PC-9 (cell line): ENCODE measurements at regions not wholly inside any gene's neighbourhood (a gene's known extent, or its start where the extent isn't known, plus 50 kb on each side); places are given as distances from the start of the nearest gene placed in this dataset.

Experiments
- BruUV-seq: library from RNA; stranded (reverse); fragments of 400-500 nt; replicated peaks from 2 replicates; lab custom pipeline; 2021; lab: Mats Ljungman, UMichigan
- CTCF ChIA-PET: fragments of 300-600 bp; sonication (Branson Sonifier 250); formaldehyde crosslinking; loops from one replicate; lab custom pipeline; 2022; ENCODE audit warnings: antibody characterized with exemption; lab: Charles Lee
- POLR2A ChIA-PET: fragments of 300-600 bp; sonication (Branson Sonifier 250); formaldehyde crosslinking; loops from one replicate; lab custom pipeline; 2022; ENCODE audit warnings: antibody characterized with exemption; ENCODE audit not compliant: unreplicated experiment; lab: Charles Lee
- DNase-seq, 2 experiments: peaks; one replicate each; pipeline versions ENCODE4 v3.0.0 to v3.0.0-alpha.2; 2015 to 2022; ENCODE audit warnings: mixed read lengths in 1 of 2
- H2AFZ ChIP-seq: fragments of 200-600 bp; sonication (generic); 2 replicates; pipeline ENCODE4 v1.8.1; 2017; ENCODE audit warnings: antibody characterized with exemption
- H3F3A ChIP-seq: fragments of 200-600 bp; sonication (generic); 2 replicates; pipeline ENCODE4 v1.8.1; 2017; ENCODE audit warnings: antibody characterized with exemption, mild to moderate bottlenecking, low read depth; ENCODE audit not compliant: insufficient read depth
- H3K27ac ChIP-seq: fragments of 200-600 bp; sonication (generic); 2 replicates; pipeline ENCODE4 v1.6.1; 2016; ENCODE audit warnings: mixed run types
- H3K27me3 ChIP-seq: fragments of 200-600 bp; sonication (generic); 2 replicates; pipeline ENCODE4 v1.6.1; 2016; ENCODE audit warnings: low read depth, mixed run types; ENCODE audit not compliant: insufficient read depth
- H3K36me3 ChIP-seq: fragments of 200-600 bp; sonication (generic); 2 replicates; pipeline ENCODE4 v1.6.1; 2016; ENCODE audit warnings: low read depth, mixed run types
- H3K4me1 ChIP-seq: fragments of 200-600 bp; sonication (generic); replicated peaks from 2 replicates; pipeline ENCODE4 v1.6.1; 2016; ENCODE audit warnings: mixed run types; ENCODE audit not compliant: insufficient read depth
- H3K4me2 ChIP-seq: fragments of 200-600 bp; sonication (generic); 2 replicates; pipeline ENCODE4 v1.6.1; 2017; ENCODE audit warnings: mixed run types
- H3K4me3 ChIP-seq: fragments of 200-600 bp; sonication (generic); 2 replicates; pipeline ENCODE4 v1.6.1; 2016; ENCODE audit warnings: mixed run types
- H3K79me2 ChIP-seq: fragments of 200-600 bp; sonication (generic); 2 replicates; pipeline ENCODE4 v1.6.1; 2017; ENCODE audit warnings: low read depth, mixed run types
- H3K9me2 ChIP-seq: fragments of 200-600 bp; sonication (generic); 2 replicates; pipeline ENCODE4 v1.8.1; 2017; ENCODE audit warnings: mild to moderate bottlenecking; ENCODE audit not compliant: insufficient read depth
- H3K9me3 ChIP-seq: fragments of 200-600 bp; sonication (generic); 2 replicates; pipeline ENCODE4 v1.8.1; 2016; ENCODE audit warnings: low read depth; ENCODE audit not compliant: insufficient read depth
- H4K20me1 ChIP-seq: fragments of 200-600 bp; sonication (generic); 2 replicates; pipeline ENCODE4 v1.8.1; 2017; ENCODE audit not compliant: insufficient read depth
- EZH2 ChIP-seq: fragments of 200-600 bp; sonication (generic); IDR thresholded peaks from 2 replicates; pipeline ENCODE4 v1.8.0; 2017; ENCODE audit warnings: antibody characterized with exemption, low read depth
- intact Hi-C: fragments of 100-400 bp; cut with micrococcal nuclease; formaldehyde crosslinking; loops from one replicate; pipeline ENCODE4 v1.10.0; 2022; ENCODE audit not compliant: unreplicated experiment
- TF ChIP-seq, protein P1 (sequence below): fragments of 200-600 bp; sonication (generic); conservative IDR thresholded peaks from 2 replicates; pipeline ENCODE4 v1.6.1; 2017; ENCODE audit warnings: mixed run types, antibody characterized with exemption, mild to moderate bottlenecking, moderate library complexity

DNA sequence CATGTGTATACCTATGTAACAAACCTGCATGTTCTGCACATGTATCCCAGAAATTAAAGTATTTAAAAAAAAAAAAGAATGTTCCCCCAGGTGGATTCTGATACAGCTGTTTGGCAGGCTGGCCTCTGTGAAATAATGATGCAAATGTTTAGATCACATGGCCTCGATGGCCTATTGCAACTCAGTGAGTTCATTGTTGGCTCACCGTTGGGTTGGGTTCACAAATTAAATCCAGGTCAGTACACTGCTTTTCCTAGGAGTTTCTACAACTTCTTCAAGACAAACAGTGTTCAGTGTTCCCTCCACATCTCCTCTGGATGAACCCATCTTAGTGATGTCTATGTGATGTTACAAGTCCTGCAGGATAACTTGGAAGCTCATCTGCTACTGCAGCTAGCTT is 58.3 kb upstream of the STXBP6 start:
- Histone ChIP-seq H3K9me2 (no peaks in the 10 kb centered on the region), H4K20me1 (no peaks in the 10 kb centered on the region), H3K4me2 (no peak overlapping the region), H3F3A (no peaks in the 10 kb centered on the region), H3K79me2 (no peaks in the 10 kb centered on the region), H3K27me3 (no peaks in the 10 kb centered on the region), H3K4me3 (no peak overlapping the region), H3K27ac (no peak overlapping the region), H3K36me3 (no peaks in the 10 kb centered on the region), H3K4me1 (no peaks in the 10 kb centered on the region; the same call in 1 of the 2 replicates), H2AFZ (no peak overlapping the region), H3K9me3 (no peaks in the 10 kb centered on the region)
- TF ChIP-seq, protein P1, sequence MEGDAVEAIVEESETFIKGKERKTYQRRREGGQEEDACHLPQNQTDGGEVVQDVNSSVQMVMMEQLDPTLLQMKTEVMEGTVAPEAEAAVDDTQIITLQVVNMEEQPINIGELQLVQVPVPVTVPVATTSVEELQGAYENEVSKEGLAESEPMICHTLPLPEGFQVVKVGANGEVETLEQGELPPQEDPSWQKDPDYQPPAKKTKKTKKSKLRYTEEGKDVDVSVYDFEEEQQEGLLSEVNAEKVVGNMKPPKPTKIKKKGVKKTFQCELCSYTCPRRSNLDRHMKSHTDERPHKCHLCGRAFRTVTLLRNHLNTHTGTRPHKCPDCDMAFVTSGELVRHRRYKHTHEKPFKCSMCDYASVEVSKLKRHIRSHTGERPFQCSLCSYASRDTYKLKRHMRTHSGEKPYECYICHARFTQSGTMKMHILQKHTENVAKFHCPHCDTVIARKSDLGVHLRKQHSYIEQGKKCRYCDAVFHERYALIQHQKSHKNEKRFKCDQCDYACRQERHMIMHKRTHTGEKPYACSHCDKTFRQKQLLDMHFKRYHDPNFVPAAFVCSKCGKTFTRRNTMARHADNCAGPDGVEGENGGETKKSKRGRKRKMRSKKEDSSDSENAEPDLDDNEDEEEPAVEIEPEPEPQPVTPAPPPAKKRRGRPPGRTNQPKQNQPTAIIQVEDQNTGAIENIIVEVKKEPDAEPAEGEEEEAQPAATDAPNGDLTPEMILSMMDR = no peak
- no peak for TF ChIP-seq EZH2
- BruUV-seq = no TSS peak
- no peak for DNase-seq
- POLR2A ChIA-PET = interaction anchor here (0.5 kb wide), 1 partner anchor 120 kb away, joined by 3 read pairs; no protein-coding TSS in a partner anchor
- intact Hi-C loops = no loop called here
- CTCF ChIA-PET = no interaction called here

DNA sequence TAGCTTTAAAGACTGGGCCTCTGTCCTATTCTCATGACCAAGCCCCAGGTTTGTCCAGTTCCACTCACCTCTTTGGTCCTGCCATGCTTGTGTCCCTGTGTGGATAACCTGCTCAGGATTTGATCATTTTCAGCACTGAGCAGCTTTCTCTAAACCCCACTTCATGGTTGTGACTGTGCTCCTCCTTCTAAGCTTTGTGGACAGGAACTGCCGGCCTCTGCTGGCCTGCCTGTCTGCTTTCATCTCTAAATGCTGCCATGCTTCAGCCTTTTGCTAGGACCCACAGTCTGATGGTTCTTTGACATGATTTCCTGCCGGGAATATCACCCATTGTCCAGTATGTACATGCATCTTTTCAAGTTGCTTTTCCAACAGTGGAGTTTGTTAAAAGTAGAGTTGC is 53.9 kb upstream of the STXBP6 start:
- POLR2A ChIA-PET = no interaction called here
- intact Hi-C loops = no loop called here
- H3K4me2 ChIP-seq = no peak overlapping the region
- H4K20me1 ChIP-seq = no peaks in the 10 kb centered on the region
- H3K9me2 ChIP-seq = no peaks in the 10 kb centered on the region
- H3K27ac ChIP-seq = no peak overlapping the region
- no peaks in the 10 kb centered on the region for H3K79me2 ChIP-seq
- H3K4me1 ChIP-seq = no peaks in the 10 kb centered on the region
- CTCF ChIA-PET = no interaction called here
- no peak for DNase-seq
- BruUV-seq = no TSS peak
- H3K4me3 ChIP-seq = no peak overlapping the region
- H2AFZ ChIP-seq = no peak overlapping the region
- no peaks in the 10 kb centered on the region for H3K36me3 ChIP-seq
- no peaks in the 10 kb centered on the region for H3F3A ChIP-seq
- no peaks in the 10 kb centered on the region for H3K27me3 ChIP-seq
- TF ChIP-seq, protein P1 = no peak
- no peak for TF ChIP-seq EZH2
- H3K9me3 ChIP-seq = no peaks in the 10 kb centered on the region

DNA sequence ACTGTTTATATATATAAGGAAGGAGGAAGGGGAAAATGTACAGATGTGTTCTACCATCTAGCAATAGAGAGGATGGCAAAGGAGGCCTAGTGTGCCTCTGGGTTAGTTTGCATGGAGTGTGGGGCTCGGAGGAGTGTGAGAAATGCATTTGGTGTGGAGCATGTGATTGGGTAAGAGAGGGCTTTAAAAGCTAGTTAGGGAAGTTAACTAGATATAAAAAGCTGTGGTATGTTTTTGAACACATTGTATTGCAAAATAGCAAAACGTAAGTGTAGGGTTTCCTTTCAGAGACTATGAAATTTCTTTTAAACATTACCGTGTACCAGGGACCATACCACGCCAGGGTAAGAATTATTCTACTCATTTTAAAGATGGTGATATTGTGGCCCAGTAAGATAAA is 53.3 kb upstream of the STXBP6 start:
- Histone ChIP-seq H3K36me3 (no peaks in the 10 kb centered on the region), H3K9me2 (no peaks in the 10 kb centered on the region), H3K4me2 (no peak overlapping the region), H2AFZ (no peak overlapping the region), H3K79me2 (no peaks in the 10 kb centered on the region), H3K9me3 (no peaks in the 10 kb centered on the region), H3K4me1 (no peaks in the 10 kb centered on the region), H3K4me3 (no peak overlapping the region), H4K20me1 (no peaks in the 10 kb centered on the region), H3F3A (no peaks in the 10 kb centered on the region), H3K27ac (no peak overlapping the region), H3K27me3 (no peaks in the 10 kb centered on the region)
- BruUV-seq = no TSS peak
- intact Hi-C loops = no loop called here
- ChIA-PET POLR2A (no interaction called here), CTCF (no interaction called here)
- TF ChIP-seq EZH2 = no peak
- TF ChIP-seq, protein P1 = no peak
- DNase-seq = no peak
